Stimulated activated CD4-positive, alpha-beta T cell treated with anti-CD3 and anti-CD28 coated beads, Interleukin-2, amount 100 ng/mL, for 24 hours (primary cell): ENCODE measurements at regions not wholly inside any gene's neighbourhood (a gene's known extent, or its start where the extent isn't known, plus 50 kb on each side); places are given as distances from the start of the nearest gene placed in this dataset.
A peak's percentile ranks its signal among the peaks of the same experiment; 100 is the strongest.

Experiments used
- DNase-seq, 2 donors: peaks; one replicate each; pipeline ENCODE4 v3.0.0-alpha.2; 2020

GRCh38 chr3:174408310-174408709, 450.8 kb upstream of the NAALADL2 start:
- no peak for DNase-seq

DNA sequence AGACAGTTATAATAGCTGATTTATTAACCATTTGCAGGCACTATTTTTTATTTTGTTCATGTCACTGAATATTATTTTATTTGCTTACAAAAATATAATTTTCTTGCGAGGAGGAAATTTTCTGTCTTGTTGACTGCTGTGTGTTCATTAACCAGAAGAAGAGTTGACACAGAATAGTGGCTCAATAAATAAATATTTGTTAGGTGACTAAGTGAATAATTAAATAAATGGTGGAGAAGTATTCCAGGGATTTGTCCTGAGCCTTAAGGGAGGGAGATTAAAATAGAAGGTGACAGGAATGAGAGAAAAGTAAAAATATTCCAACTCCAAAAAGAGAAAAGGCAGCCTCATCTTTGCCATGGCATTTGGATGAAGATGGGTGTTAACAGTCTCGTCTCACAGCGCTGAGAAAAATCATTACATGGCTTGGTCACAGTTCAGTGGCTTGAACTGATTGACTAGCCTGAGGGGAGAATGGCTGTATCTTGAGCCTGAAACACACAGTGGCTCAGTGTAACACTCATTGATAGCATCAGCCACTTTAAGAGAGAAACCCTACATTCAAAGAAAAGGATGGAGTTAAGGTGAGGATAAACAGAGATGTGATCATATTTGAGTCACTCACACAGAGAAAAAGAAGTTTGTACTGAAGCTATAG, 449.9 kb upstream of the NAALADL2 start:
- no peak for DNase-seq

- DNase-seq: no peak
Measured at GRCh38 chr3:174413062-174413912, 445.8 kb upstream of the NAALADL2 start.

GRCh38 chr3:174414902-174415301, 444.2 kb upstream of the NAALADL2 start:
- DNase-seq: no peak

- DNase-seq: no peak
Measured at GRCh38 chr3:174417573-174417972, 441.6 kb upstream of the NAALADL2 start.

- DNase-seq: no peak
Measured at GRCh38 chr3:174419216-174419615, 439.9 kb upstream of the NAALADL2 start.

DNA sequence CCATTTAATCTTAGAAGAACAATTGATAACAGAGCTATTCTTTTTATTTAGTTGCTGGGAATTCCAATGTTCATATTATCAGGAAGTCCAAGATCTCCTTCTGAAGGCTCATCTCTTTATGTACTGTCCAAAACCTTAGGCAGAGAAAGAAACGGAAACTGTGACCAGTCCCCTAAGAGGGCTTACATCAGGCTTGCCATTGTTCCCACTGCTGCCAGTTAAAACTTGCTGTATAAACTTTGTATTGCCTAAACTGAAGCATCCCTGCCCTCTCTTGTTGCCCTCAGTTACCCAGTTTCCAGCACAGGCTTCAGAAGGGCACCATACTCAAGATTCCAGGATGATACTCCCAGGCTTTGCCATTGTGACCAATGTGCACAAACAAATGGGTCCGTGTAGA, 435.2 kb upstream of the NAALADL2 start:
- no peak for DNase-seq

DNA sequence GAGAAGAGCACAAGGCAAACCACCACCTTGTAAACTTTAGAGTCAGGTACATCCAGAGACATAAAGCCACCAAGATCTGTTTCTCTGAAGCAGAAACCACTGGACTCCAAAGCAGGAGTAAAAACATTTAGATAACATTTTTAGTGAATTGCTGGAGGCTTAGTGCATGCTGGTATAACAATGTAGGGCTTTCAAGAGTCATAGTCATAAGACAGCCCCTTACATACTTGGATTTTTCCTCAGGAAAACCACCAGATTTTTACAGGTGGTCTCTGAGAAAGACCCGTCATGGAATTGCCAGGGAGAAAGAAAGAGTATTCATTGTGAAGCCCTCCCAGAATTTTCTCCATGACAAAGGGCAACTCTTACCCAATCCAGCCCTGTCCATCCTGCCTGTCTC, 434.5 kb upstream of the NAALADL2 start:
- no peak for DNase-seq

DNA sequence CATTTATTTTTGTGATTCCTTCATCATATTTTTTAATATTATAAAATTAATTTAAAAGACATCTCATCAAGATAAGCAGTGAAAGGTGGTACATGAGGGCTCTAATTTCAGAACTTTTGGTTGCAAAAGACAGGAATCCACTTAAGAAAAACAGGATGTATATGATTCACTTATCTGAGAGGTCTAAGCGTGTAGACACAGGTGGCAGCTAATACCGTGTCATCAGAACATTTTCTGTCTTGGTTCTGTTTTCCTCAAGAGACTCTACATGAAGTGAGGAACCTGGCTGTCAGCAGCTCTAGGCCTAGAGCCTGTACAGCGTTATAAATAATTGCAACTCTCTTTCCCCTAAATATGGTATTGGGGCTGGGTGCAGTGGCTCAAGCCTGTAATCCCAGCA, 433.7 kb upstream of the NAALADL2 start:
- no peak for DNase-seq

DNA sequence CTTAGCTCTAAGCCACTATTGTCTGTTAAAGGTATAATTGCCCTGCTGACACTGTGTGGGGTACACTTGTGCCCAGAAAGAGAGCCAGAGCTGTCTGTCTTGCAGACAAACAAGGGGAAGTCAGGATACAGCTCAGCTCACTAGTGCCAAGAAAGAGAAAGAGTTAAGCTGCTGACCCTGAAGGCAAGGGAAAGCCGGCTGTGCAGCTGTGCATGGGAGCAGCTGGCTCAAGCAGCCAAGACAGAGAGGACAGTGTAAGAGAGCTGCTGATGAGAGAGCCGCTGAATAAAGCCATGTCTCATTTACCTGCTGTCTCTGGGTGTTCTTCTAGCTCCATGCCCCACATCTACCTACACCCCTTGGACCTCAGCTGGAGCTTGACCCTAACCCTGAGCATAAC, 428.1 kb upstream of the NAALADL2 start:
- no peak for DNase-seq

- no peak for DNase-seq
Measured at GRCh38 chr3:174431717-174432116, 427.4 kb upstream of the NAALADL2 start.

DNA sequence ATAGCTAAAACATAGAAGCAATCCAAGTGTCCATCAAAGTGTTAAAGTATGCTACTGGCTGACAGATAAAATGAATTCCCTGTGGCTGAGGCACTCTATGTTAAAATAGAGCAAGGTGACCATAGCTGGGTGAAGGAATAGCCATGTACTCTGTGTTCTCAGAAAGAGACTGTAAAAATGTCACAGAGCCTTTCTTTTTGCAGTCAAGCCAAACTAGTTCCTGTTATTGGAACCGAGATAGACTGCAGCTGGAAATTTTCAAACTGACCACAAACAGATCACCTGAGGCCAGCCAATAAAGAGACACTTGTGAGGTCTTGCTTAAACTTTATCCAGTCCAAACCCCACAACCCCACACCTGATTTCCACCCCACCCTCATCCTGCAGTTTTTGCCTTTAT, 422.8 kb upstream of the NAALADL2 start:
- DNase-seq: no peak

GRCh38 chr3:174438501-174439145, 420.5 kb upstream of the NAALADL2 start:
- no peak for DNase-seq

GRCh38 chr3:174439331-174440252, 419.5 kb upstream of the NAALADL2 start:
- DNase-seq: no peak

GRCh38 chr3:174440253-174440701, 418.9 kb upstream of the NAALADL2 start:
- no peak for DNase-seq

DNA sequence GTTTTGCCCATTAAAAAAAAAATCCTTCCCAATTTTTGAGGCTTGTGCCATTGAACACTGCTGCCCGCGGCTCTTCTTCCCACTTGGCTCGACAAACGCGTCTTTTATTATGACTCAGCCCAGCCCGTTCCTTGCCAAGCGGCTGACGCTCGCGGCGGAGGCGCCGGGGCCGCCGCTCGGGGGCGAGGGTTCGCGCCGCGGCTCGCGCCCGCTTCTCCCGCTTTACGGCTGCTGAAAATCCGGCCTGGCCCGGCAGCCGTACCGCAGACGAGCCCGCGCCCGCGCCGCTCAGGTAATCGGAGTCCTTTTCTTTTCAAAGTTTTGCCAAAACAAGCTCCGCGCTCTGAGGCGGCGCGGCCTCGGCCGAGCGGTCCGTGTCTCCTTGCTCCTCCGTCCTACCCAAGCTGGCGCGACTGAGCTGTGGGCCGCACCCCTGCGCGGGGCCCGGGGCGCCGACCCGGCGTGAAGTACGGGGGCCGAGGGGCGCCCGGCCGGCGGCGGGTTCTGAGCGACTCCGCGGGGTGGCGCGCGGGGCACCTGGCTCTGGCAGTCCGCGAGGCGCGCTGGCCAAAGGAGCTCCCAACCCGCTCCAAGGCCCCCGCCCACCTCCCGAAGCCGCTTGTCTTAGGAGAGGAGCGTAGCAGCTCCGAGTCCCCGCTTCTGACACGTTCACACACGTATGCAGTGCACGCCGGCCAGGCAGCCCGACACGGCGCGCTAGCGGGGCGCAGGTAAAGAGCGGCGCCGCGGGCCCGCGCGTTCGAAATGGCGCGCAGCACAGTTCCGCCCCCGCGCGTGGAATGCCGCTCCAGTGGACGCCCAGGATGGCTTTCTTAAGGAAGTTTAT, 418.2 kb upstream of the NAALADL2 start:
- peak; percentile 33 to 68 for DNase-seq

GRCh38 chr3:174441588-174442301, 417.4 kb upstream of the NAALADL2 start:
- DNase-seq: no peak

DNA sequence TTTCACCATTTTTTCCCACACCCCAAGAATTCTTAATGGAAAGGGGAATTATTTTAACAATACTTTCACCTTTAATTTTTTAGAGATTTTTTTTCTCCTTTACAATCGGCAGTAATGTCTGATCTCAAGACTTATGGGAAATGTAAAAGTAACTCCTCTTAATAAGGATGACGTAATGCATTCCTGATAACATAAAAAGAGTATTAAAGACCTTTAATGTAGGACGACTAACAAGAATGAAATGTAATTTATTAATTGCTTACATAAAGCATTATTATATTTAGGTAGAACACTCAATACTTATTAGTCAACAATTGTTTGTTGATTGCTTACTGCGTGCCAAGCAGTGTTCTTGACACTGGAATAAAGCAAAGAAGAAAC, 416.8 kb upstream of the NAALADL2 start:
- no peak for DNase-seq

DNA sequence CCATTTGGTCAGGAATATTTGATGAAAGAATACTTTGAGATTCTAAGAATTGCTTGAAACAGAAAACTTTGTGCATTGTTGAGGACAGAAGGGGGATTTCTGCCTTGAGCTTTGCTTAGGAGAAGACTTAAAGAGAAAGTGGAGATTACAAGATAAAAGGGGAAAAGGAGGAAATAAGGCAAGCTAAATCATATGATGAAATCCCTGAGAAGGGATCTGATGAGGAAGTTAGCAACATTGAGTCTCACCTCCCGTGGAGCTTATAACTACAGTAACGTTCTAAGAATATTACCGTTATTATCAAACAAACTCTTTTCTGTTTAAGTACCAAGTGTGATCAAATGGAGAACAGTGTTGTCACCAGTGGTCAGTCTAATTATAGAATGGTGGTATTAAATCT, 414.7 kb upstream of the NAALADL2 start:
- DNase-seq: no peak

- DNase-seq: no peak
Measured at GRCh38 chr3:174457758-174458157, 401.4 kb upstream of the NAALADL2 start.

DNA sequence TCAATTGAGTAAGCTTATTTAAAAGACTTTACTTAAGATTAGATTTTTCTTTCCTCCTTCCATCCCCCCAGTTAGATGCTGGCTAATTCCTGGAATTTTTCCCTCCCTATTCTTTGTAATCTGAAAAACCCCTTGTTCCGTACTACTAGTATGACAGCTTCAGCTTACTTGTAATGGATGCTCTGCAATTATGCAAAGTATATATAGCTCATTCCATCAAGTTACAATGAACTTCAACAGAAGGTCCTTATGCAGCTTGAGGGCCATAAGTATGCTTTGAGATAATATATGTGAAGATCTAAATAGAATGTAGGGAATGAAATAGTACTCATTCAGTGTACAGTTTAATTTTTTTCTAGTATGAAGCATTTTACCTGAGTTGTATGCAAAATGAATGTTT, 398.3 kb upstream of the NAALADL2 start:
- no peak for DNase-seq
